Activated CD8-positive, alpha-beta memory T cell treated with anti-CD3 and anti-CD28 coated beads, Interleukin-2, amount 50 U/mL, for 48 hours (primary cell): ENCODE measurements at regions not wholly inside any gene's neighbourhood (a gene's known extent, or its start where the extent isn't known, plus 50 kb on each side); places are given as distances from the start of the nearest gene placed in this dataset.
"Not testable (repeated sequence)": the region's sequence is repeated elsewhere in the genome, so short reads cannot be mapped to it uniquely, and the experiment has no call there.

Experiments
- DNase-seq: peaks from one replicate; pipeline ENCODE4 v3.0.0-alpha.2; 2020

DNA sequence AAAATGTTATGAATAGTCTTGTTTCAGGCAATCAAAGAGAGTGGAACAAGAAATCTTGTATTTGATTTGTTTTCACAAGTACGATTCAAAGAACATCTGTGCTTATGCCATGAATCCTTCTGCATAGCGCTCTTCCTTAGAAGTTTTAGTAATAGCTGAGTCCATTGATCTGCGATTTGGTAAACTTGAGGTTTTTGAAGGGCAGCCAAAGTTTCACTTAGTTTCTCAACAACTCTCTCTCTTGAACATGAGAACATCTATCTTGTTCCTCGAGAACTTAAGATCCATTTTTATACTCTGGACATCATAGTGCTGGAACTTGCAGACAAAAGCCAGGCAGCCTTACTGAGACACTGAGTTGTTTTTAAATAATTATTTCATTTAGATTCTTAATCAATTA lies 96.2 kb upstream of the USP15 start:
- no peak for DNase-seq

DNA sequence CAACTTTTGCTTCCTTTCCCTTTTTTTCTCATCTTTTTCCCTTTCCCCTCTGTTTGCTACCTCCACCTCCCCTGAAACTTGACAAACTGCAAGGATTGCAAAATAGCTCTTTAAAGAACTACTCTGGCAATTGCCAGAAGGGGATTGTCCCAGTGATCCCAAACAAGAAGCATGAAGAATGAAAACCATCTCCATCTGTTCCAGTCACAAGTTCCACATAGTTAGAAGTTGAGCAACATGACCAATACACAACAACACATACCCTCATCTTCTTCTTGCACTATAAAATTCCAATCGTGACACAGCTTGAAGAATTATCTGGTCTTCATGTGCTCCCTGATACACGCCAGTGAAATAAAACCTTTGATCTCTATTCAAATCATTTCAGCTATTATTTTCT lies 93.7 kb upstream of the USP15 start:
- no peak for DNase-seq

DNA sequence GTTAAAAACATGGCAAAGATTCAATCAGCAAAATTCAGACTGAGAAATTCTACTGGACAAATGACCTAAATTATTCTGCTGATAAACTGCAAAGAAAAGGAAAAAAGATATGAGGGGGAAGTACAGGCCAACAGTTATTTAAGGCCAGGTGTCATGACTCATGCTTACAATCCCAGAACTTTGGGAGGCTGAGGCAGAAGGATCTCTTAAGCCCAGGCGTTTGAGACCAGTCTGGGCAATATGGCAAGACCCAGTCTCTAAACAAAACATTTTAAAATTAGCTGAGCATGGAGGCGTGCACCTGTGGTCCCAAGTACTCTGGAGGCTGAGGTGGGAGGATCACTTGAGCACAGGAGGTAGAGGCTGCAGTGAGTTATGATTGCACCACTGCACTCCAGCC lies 91.8 kb upstream of the USP15 start:
- no peak for DNase-seq

DNA sequence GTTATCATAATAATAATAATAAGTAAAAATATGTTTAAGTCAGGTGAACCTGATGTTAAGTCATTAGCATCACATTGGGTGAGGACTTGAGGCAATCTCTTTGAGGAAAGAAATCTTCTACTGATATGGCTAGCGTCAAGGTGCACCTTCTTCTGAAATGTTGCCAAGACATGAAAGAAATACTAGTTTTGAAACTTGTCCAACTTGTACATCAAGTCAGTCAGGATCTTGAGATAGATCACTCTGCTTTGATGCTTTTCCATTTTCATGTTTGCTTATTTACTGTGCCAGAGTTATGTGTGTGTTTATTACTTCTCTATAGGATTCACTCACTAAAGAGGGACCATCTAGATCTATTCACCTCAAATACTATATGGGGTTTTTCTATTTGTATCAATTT lies 90.0 kb upstream of the USP15 start:
- DNase-seq, result no peak

DNA sequence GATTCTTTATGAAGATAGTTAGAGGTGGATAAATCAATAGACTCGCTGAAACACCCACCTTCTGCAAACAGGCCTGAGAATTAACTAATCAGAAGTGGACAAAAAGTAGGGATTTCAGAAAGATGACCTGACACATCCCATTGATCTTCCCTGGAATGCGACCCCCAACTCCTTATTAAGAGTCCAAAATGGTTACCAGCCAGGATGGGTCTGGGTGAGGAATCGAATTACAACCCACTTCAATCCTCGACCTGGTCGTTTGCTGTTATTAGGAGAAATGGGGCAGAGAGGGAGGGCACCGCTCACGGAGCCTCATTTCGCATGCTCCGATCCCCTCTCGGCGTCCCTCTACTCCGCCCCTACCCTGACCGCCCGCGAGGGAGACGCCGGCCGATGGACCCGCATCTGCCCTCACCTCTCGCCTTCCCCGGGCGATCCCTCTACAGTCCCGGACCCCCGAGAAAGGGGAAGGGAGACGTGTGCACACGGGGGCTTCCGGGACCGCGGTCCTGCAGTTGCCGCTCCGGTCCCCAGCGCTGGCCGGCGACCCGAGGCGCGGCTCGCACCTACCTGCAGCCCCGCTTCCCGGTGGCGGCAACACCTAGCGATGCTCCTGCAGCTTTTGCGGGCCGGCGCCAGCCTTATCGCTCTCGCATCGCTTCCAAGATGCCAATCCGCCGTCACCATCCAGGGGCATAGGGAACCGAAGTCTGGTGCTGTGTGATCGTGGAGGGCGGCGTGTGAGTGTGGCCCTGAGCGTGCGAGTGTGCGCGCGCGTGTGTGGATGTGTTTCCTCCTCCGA lies 69.3 kb upstream of the USP15 start:
- DNase-seq, result peak; percentile 54

DNA sequence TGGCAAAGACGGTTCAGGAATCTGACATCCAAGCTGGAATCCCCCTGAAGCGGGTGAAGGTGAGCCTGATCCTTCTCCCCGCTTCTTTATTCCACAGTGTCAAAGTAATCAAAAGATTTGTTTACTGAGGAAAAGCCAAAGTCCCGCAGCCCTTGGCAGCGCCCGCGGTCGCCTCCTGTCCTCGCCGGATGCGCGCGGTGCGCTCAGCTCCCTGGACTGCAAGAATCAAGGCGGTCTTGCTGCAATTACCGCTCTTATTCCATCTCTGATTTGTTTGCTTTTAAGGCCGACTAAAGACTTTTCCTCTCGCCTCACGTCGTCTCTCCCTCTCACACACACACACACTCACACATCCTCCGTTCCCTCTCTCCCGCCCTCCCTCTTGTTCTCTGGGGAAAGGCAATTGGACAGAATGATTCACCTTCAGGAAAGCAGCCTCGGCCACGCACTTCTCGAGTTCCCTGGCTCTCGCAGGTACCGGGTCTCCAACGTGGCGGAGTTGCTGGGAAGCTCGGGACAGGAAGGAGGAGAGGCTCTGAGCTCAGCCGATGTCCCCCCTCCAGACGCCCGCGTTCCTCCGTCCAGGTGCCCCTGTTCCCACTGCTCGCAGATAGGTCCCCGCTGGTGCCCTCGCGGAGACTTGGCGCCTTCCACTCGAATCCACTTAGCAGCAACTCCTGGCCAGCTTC lies 68.6 kb upstream of the USP15 start:
- peak; percentile 58 for DNase-seq

DNA sequence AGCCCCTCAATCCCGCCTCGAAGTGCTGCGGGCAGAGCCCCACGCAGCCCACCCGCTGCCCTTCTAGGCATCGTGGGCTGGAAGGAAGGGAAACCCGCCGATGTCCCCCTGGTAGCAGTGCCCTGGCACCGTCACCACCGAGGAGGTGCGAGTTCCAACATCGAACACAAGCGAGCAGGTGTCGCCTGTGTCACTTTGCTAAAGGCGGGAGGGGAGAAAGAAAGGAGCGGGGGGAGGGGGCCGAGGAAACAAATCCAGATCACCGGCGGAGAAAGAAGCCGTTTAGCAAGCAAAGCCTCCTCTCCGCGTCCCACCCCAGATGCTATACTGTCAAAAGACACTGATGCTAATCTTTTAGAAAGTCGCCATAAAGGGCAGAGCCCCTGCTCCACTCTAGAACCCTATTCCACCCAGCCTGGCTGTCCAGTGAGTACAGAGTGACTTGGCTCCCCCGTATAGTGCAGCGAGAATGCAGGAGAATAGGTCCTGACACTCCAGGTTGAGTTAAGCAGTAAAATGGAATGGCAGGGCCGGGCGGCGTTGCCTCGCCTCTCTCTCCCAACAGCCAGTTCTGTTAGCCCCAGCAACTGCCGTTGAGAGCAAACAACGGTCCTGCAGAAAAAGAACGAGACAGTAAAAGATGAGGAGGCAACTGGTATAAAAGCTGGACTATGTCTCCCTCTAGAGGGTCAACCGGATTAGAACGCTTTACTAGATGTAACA lies 67.9 kb upstream of the USP15 start:
- peak; percentile 59 for DNase-seq

DNA sequence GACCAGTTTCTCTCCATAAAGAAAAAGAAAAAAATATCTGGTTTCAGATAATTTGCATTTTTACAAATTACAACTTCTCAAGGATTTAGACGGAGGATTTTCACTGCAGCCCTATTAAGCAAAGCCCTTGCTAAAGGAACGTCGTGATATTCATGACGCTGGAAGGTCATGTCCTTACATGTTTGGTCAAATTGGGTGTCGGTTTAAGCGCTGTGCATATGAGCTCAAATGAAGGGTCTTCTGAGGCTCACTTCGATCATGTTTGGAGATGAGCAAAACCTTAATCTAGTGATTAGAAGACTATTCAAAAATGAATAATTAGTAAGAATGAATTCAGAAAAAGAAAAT lies 67.3 kb upstream of the USP15 start:
- no peak for DNase-seq

DNA sequence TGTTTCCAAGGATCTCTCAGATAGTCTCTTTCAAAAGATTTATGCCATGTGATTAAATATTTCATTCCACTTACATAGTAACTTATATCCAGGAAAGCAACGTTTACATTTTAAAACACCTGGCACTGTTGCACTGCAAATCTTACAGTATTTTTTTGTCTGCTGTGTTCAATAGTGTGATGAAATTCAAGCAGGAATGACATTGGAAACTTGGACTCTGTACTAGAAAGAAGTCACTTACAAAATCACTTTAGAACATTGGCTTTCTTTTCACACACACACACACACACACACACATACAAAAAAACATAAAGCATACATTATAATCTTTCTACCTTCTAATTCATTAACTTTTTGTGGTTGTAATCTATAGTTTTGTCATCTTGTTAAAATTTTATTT lies 66.2 kb upstream of the USP15 start:
- no peak for DNase-seq

DNA sequence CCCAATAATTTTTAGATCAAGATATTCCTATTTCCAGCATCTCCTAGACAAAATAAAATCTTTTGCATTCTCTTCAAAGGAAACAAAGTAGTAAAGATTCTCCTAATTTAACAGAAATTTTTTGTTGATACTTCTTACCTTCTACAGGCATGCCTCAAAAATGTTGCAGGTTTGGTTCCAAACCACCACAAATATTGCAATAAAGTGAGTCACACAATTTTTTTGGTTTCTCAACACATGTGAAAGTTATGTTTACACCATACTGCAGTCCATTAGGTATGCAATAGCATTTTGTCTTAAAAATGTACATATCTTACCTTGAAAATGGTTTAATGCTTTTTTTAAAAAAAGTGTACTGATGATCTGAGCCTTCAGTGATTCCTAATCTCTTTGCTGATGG lies 65.6 kb upstream of the USP15 start:
- DNase-seq, result no peak

DNA sequence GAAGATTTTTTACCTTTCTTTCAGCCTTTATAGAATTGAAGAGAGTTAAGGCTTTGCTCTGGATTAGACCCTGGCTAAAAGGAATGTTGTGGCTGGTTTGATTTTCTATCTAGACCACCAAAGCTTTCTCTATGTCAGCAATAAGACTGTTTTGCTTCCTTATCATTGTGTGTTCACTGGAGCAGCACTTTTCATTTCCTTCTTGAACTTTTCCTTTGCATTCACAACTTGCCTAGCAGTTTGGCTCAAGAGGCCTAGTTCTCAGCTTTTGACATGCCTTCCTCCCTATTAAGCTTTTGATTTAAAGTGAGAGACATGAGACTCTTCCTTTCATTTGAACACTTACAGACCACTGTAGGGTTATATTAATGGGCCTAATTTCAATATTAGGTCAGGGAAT lies 64.1 kb upstream of the USP15 start:
- DNase-seq, result no peak

DNA sequence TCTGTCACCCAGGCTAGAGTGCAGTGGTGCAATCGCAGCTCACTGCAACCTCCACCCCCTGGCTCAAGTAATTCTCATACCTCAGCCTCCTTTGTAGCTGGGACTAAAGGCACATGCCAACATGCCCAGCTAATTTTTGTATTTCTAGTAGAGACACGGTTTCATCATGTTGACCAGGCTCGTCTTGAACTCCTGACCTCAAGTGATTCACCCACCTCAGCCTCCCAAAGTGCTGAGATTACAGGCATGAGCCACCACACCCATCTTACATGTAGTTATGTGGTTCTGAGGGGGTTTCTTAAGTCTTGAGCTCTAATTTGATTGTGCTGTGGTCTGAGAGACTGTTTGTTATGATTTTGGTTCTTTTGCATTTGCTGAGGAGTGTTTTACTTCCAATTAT lies 57.3 kb upstream of the USP15 start:
- DNase-seq, result not testable (repeated sequence)

DNA sequence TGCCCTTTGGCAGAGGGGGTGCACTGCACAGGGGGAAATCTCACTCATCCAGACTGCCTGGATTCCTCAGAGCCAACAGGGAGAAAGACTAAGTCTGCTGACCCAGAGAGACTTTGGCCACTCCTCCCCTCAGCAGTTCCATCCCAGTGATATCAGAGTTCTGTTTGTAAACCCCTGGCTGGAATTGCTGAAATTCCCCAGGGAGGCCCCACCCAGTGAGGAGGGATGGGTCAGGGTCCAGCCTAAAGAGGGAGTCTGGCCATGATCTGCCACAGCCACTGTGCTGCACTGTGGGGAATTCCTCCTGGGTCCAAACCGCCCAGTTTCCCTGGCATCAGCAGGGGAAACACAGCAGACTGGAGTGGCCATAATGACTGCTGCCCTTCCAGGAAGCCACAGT lies 54.9 kb upstream of the USP15 start:
- DNase-seq, result no peak

DNA sequence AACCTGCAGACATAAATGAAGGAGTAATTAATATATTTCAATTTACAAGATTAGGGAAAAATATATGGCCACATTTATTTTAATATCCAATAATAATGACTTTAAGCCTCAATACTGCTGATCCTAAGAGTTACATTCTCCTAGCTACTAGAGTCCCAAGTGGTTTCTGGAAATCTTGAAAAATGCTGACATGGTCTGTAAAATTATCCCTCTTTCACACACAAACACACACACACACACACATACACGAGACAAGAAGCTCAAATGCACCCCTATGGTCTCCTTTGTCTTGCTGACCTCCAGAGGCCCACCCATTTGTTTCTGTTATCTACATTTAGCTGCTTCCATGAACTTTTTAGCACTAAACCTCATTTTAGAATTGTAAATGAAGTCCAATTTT lies 53.0 kb upstream of the USP15 start:
- DNase-seq, result no peak
